ENCODE measurements at regions not wholly inside any gene's neighbourhood (a gene's known extent, or its start where the extent isn't known, plus 50 kb on each side); places are given as distances from the start of the nearest gene placed in this dataset.

DNA sequence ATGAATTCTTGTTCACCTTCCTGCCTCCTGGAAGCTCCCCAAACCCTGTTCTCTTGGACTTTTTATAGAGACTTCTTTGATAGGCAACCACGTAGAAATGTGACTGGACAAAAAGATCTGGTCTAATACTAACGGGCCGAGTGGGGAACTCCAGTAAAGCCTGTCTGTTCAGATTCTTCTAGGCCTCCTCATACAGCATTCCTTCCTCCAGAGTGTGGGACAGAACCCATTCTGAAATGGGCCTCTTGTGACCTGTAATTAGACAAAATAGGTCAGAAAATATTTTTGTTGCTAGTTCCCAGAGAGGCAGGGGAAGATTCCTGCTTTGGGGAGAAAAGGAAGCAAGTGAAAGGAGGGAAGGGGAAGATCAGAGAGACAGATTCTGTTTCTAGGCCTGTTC, 374.3 kb downstream of the CDH26 start:
- no peak for DNase-seq

DNA sequence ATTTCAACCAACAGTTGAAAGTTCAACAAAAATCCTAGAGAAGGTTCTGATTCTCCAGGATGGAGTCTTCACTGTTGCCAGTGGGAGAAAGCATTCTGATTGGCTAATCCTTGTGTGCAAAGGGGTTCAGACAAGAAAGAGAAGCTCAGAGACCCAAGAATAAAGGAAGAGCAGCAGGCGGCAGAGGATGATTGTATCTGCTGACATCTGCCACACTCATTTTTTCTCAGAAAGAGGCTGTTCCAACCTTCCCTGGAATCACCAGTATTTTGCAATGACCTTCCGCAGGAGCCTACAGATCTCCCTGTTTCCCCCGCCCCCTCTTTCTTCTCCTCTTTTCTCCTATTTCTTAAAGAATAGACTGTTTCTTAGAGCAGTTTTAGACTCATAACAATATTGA, 376.7 kb downstream of the CDH26 start:
- DNase-seq = no peak

GRCh38 chr20:60338556-60338955, 380.3 kb downstream of the CDH26 start:
- no peak for DNase-seq

DNA sequence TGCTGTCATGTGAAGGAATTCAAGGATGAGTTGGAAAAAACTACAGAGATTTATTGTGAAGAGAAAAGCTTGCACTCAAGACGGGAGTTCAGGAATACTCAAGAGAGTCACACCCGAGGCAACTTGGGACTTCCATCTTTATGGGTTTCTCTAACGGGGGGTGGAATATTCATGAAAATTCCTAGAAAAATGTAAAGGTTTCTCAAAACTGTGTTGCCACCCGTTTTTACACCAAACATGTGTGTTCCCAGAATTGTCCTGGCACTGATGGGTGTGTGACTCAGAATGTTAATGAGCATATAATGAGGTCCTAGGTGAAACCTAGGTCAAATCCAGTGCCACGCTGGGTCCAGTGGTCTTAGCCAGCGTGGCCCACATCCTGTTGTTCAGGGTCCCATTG, 381.5 kb downstream of the CDH26 start:
- no peak for DNase-seq

DNA sequence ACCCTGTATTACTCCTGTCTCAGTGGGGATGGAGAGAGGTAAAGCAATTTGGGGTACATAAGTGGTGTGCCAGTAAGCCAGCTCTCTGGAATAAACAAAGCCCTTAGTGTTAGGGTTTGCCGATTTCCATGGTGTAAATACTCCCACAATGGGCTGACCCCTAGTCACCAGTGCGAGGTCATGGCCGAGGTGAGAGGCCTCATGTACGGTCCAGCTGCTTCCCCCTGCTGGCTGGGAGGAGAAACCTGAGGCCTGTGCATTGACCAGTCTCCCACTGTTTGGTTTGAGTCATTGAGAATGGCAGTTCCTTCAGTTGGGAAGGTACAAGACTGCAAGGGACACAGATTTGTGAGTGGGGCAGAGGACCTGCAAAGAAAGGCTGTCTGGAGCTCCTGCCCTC, 382.0 kb downstream of the CDH26 start:
- no peak for DNase-seq

DNA sequence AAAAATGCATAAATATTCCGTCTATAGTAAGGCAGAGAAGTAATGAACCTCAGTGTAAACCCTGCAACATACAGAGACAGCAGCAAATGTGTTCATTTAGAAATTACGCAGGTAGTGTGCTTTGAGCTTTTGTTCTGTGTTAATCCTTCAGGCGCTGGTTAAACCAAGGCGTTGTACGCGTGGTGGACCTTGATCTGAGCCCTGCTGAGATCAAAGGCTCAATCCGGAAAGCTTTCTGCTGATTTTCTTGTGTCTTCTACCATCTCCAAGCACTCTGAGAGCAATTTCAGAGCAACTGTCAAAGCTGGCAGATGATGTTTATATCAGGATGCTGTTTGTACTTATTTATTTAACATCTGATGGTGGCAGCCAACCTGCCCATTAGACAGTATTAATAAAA, 382.8 kb downstream of the CDH26 start:
- no peak for DNase-seq

GRCh38 chr20:60345106-60345505, 386.9 kb downstream of the CDH26 start:
- DNase-seq = no peak

DNA sequence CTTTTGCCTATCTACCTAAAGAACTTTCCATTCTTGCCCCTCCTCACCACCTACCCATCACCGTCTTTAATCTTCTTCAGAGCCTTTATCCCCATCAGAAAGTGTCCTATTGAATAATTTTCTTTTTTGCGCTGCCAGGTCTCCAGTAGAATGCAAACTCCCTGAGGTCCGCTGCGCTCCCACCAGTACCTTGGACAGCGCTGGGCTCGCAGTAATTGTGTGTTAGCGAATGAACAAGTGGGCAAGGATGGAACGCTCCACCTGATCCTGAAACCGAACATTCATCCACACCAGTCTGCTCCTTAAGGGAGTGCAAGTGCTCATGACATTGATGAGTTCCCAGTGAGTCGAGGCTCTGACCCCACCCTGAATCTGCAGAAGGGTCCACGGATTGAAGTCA, 391.2 kb downstream of the CDH26 start:
- no peak for DNase-seq

- no peak for DNase-seq
Measured at GRCh38 chr20:60352017-60352416, 393.8 kb downstream of the CDH26 start.

DNA sequence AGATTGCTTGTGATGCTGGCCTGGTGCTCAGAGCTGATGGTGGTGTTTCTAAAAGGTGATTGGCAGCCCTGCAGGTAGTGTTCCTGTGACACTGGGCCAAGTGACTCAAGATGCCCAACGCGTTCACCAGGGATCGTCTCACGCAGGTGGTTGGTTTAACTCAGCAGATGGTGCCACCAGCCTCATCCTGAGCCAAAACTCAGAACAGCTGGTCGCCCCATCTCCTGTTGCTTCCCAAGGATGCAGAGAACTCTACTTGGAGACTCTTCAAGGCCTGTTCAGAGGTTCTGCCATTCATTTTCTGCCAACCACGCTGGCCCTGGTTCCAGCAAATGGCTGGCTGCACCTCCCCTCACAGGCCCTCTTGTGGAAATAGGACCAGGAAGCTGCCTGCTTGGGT, 394.4 kb downstream of the CDH26 start:
- no peak for DNase-seq

- no peak for DNase-seq
Measured at GRCh38 chr20:60354024-60354580, 395.9 kb downstream of the CDH26 start.

DNA sequence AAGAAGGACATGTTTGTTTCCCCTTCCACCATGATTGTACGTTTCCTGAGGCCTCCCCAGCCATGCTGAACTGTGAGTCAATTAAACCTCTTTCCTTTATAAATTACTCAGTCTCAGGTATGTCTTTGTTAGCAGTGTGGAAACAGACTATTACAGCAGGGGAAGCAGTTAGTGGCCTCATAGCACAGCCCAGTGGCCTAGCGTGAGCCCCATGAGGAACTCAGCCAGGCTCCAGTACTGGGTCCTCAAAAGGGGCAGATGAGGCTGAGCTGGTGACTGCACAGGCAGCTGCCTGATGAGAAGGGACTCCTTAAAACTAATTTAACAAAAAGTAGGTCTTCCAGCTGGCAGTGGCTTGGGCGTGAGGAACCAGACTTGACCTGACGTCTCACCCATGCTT, 399.9 kb downstream of the CDH26 start:
- no peak for DNase-seq

GRCh38 chr20:60359010-60359409, 400.8 kb downstream of the CDH26 start:
- no peak for DNase-seq

GRCh38 chr20:60361761-60362395, 403.7 kb downstream of the CDH26 start:
- DNase-seq = no peak

GRCh38 chr20:60362531-60362930, 404.3 kb downstream of the CDH26 start:
- no peak for DNase-seq

DNA sequence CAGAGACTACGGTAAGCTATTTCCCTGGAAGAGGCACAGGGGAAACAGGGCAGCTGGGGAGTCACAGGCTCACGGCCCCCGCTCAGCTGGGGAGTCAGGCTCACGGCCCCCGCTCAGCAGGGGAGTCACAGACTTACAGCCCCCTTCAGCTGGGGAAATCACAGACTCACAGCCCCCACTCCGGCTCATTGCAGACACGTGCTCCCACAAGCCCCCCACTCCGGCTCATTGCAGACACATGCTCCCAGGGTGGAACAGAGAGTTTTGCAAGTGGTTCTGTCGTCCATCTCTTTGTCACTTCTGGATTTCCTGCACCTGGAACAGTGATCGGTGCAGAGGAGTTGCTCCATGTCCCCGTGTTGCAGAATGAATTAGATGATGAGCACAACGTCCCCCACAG, 405.5 kb downstream of the CDH26 start:
- no peak for DNase-seq

DNA sequence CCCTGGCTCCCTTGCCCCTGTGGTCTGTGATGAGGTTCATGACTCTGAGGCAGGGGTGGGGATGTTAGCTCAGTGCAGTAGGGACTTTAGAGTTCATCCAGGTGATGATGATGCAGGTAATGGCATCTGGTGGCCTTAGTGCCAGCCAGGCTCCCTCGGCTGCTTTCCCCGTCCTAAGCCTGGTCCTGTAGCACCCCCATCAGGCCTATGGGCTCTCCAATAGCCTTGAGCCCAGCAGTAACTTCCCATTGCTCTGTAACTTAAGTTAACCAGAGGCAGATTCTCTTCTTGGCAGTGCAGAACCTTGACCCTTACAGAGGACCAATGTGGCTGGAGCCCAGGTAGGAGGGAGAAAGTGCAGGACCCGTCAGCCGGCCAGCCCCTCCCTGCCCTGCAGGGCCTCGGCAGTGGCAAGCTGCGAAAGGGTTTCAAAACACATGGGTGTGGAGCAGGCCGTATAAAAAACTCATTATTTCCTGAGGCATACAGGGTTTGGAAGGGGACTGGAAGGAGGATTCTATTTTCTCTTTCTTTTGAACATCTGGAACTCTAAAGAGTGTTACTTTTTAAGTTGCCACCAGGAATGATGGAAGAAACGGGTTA, 406.9 kb downstream of the CDH26 start:
- no peak for DNase-seq

DNA sequence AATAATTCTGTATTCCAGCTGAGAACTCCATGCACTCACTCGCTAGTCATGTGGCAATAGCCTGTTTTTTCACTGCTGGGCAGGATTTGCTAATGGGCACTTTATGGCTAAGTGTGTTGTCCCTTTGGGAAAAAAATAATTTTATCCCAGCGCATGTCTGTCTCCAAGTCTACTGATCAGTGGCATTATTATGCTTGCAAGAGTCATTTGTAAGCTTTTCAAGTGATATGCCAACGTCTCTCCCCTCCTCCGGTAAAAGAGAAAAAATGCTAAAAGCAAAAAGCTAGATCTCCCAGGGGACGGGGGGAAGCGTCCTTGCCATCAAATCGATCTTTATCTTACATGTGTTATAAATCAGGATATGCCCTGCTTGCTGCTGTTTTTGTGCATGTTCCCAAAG, 407.7 kb downstream of the CDH26 start:
- no peak for DNase-seq

DNA sequence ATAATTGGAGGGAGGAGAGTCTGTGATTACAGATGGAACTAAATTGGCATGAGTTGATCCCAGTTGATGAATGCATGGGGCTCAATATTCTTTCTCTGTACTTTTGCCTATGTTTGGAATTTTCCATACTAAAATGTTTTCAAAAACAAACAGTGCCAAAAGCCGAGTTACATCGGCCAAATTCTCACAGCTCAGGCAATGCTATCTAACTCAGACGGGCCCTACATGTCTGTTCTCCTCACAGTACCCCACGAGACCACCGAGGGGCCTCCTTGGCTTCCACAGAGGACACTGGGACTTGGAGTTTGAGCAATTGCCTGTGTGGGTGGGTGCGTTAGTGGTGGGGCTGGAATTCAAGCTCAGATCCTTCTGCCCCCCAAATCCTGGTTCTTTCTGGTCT, 413.2 kb downstream of the CDH26 start:
- no peak for DNase-seq

- DNase-seq = no peak
Measured at GRCh38 chr20:60372275-60372674, 414.1 kb downstream of the CDH26 start.

GRCh38 chr20:60372822-60373221, 414.6 kb downstream of the CDH26 start:
- DNase-seq = no peak

GRCh38 chr20:60378620-60379019, 420.4 kb downstream of the CDH26 start:
- DNase-seq = no peak

GRCh38 chr20:60381643-60382400, 423.6 kb downstream of the CDH26 start:
- DNase-seq = no peak

- no peak for DNase-seq
Measured at GRCh38 chr20:60389441-60389840, 431.2 kb downstream of the CDH26 start.

Measured in NK-92 treated with Interleukin-12 subunit alpha and Interleukin-12 subunit beta, amount 100 ng/mL, for 24 hours (cell line).